Body of pancreas (tissue), 4 donors: ENCODE measurements at regions not wholly inside any gene's neighbourhood (a gene's known extent, or its start where the extent isn't known, plus 50 kb on each side); places are given as distances from the start of the nearest gene placed in this dataset.

ENCODE experiments used
- POLR2A ChIP-seq, 3 donors: fragments of 450-650 bp; IDR thresholded peaks; one replicate each; pipeline ENCODE4 v1.6.1; 2016; ENCODE audit warnings: antibody characterized with exemption in 3 of 3, mild to moderate bottlenecking in 2 of 3
- TF ChIP-seq, protein P1 (sequence below), 7 experiments: fragments of 450-650 bp in 4 of 7; fragments of 200-600 bp in 3 of 7; sonication (generic) in 3 of 7; IDR thresholded peaks; one replicate each; pipeline ENCODE4 v1.5.1; 2016 to 2019; ENCODE audit warnings: antibody characterized with exemption in 7 of 7

DNA sequence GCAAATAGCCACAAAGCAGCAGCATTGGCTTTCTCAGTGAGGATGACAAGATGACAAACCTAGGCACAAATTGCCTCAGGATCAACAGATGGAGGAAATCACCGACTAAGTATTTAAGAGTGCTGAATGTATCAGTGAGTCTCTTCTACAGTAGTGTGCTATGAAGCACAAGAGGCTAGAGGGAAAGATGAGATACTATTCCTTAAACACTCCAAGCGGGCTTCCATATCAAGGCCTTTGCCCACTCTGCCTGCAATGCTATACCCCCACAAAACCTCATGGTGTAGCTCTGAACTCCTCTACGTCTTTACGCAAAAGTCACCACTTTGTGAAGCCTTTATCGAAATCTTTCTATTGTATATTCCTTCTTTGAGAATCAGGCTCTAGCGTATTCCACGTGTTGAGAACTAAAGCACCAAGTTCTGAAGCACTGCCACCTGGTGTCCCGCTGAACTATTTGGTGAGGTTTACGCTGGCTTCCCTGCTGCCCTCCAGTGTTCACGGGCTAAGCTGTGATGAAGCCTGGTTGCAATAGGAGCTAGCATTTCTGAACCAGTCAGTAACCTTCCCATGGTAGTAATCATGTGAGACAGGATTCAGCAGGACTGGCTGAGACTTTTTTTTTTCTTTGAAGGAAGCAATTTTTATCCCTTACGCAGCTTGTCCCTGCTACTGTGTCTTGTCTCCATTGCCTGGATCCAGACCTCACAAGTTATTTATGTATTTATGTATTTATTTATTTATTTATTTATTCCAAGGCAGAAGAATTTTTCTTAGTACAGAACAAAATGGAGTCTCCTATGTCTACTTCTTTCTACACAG is 426.5 kb upstream of the OR4E1 start:
- TF ChIP-seq POLR2A (IDR thresholded peaks at IDR 0.05): no peak
- TF ChIP-seq, protein P1, sequence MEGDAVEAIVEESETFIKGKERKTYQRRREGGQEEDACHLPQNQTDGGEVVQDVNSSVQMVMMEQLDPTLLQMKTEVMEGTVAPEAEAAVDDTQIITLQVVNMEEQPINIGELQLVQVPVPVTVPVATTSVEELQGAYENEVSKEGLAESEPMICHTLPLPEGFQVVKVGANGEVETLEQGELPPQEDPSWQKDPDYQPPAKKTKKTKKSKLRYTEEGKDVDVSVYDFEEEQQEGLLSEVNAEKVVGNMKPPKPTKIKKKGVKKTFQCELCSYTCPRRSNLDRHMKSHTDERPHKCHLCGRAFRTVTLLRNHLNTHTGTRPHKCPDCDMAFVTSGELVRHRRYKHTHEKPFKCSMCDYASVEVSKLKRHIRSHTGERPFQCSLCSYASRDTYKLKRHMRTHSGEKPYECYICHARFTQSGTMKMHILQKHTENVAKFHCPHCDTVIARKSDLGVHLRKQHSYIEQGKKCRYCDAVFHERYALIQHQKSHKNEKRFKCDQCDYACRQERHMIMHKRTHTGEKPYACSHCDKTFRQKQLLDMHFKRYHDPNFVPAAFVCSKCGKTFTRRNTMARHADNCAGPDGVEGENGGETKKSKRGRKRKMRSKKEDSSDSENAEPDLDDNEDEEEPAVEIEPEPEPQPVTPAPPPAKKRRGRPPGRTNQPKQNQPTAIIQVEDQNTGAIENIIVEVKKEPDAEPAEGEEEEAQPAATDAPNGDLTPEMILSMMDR (IDR thresholded peaks at IDR 0.05): peak in 6 of 7 experiments; percentile 10 to 58 (median 46)
